Breast epithelium (tissue), 3 donors: ENCODE measurements at regions not wholly inside any gene's neighbourhood (a gene's known extent, or its start where the extent isn't known, plus 50 kb on each side); places are given as distances from the start of the nearest gene placed in this dataset.

ENCODE experiments used
- CTCF ChIP-seq, 3 donors: fragments of 450-650 bp; IDR thresholded peaks; one replicate each; pipeline ENCODE4 v1.5.1; 2016 to 2017; ENCODE audit warnings: antibody characterized with exemption in 3 of 3, mild to moderate bottlenecking in 3 of 3, moderate library complexity in 3 of 3
- POLR2A ChIP-seq: fragments of 450-650 bp; IDR thresholded peaks from one replicate; pipeline ENCODE4 v1.6.1; 2016; ENCODE audit warnings: antibody characterized with exemption, mild to moderate bottlenecking, moderate library complexity
- POLR2AphosphoS5 ChIP-seq, 3 donors: sonication (generic); formaldehyde crosslinking; IDR thresholded peaks; one replicate each; pipeline ENCODE4 v1.6.1; 2017; ENCODE audit warnings: antibody characterized with exemption in 3 of 3

- TF ChIP-seq POLR2AphosphoS5 (IDR thresholded peaks at IDR 0.05) (no peak), POLR2A (no peak), CTCF (IDR thresholded peaks at IDR 0.05) (no peak)
Observed at GRCh38 chr4:177855507-177856197, 413.4 kb upstream of the AGA start.
